Left ventricle myocardium inferior (tissue), 1 donor: ENCODE measurements at regions not wholly inside any gene's neighbourhood (a gene's known extent, or its start where the extent isn't known, plus 50 kb on each side); places are given as distances from the start of the nearest gene placed in this dataset.

Source experiments
- DNase-seq: peaks from one replicate; pipeline ENCODE4 v3.0.0-alpha.2; 2020
- H3K27ac ChIP-seq: fragments of 200-600 bp; replicated peaks from 2 replicates; pipeline ENCODE4 v1.8.0; 2021
- H3K27me3 ChIP-seq: fragments of 200-600 bp; 2 replicates; pipeline ENCODE4 v1.8.0; 2021; ENCODE audit warnings: low read depth
- H3K36me3 ChIP-seq: fragments of 200-600 bp; 2 replicates; pipeline ENCODE4 v1.8.0; 2021
- H3K4me1 ChIP-seq: fragments of 200-600 bp; 2 replicates; pipeline ENCODE4 v1.8.0; 2021
- H3K4me3 ChIP-seq: fragments of 200-600 bp; 2 replicates; pipeline ENCODE4 v1.8.0; 2021; ENCODE audit warnings: mild to moderate bottlenecking, moderate library complexity
- H3K9me3 ChIP-seq: fragments of 200-600 bp; replicated peaks from 2 replicates; pipeline ENCODE4 v1.8.0; 2021
- intact Hi-C: fragments of 100-400 bp; cut with micrococcal nuclease; formaldehyde crosslinking; loops from one replicate; pipeline ENCODE4 v1.11.0; 2022
- TF ChIP-seq, protein P1 (sequence below): fragments of 200-600 bp; IDR thresholded peaks from 2 replicates; pipeline ENCODE4 v1.8.0; 2021; ENCODE audit warnings: antibody characterized with exemption, mild to moderate bottlenecking, borderline replicate concordance
- donor health status: DM: no; HTN: yes; CAD: no; lungs with severe emphysema.

DNA sequence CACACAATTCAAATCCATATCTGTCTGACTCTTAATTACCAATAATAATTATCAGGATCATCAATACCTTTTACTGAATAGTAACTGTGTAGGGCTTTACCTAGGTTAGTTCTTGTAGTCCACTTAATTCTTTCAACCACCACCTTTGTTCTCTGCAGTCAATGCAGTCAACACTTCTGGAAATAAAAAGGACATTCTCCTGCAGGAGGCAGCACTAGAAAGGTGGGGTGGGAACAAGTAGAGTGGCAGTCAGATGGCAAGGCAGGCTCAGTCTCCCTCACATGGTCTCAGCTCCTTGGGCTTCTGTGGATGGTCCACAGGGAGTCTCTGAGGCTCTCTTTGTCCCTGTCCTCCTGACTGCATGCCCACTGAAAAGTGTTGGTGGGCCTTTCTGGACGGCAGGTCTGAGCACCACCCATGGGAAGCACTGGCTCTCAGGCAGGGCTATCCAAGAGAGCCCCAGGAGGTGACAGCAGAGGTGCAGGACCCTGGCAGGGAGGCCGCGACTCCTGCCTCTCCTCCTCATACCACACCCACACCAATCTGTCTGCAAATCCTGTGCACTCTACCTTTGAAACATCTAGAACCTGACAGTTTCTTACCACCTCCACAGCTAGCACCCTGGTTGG is 237.3 kb downstream of the FOXD2 start:
- Histone ChIP-seq H3K9me3 (peaks cover 25% of the 10 kb centered on the region), H3K4me1 (no peaks in the 10 kb centered on the region), H3K36me3 (no peaks in the 10 kb centered on the region), H3K4me3 (no peak overlapping the region), H3K27ac (no peak overlapping the region), H3K27me3 (peaks cover 47% of the 10 kb centered on the region)
- intact Hi-C loops = no loop called here
- DNase-seq = no peak
- TF ChIP-seq, protein P1, sequence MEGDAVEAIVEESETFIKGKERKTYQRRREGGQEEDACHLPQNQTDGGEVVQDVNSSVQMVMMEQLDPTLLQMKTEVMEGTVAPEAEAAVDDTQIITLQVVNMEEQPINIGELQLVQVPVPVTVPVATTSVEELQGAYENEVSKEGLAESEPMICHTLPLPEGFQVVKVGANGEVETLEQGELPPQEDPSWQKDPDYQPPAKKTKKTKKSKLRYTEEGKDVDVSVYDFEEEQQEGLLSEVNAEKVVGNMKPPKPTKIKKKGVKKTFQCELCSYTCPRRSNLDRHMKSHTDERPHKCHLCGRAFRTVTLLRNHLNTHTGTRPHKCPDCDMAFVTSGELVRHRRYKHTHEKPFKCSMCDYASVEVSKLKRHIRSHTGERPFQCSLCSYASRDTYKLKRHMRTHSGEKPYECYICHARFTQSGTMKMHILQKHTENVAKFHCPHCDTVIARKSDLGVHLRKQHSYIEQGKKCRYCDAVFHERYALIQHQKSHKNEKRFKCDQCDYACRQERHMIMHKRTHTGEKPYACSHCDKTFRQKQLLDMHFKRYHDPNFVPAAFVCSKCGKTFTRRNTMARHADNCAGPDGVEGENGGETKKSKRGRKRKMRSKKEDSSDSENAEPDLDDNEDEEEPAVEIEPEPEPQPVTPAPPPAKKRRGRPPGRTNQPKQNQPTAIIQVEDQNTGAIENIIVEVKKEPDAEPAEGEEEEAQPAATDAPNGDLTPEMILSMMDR = no peak

DNA sequence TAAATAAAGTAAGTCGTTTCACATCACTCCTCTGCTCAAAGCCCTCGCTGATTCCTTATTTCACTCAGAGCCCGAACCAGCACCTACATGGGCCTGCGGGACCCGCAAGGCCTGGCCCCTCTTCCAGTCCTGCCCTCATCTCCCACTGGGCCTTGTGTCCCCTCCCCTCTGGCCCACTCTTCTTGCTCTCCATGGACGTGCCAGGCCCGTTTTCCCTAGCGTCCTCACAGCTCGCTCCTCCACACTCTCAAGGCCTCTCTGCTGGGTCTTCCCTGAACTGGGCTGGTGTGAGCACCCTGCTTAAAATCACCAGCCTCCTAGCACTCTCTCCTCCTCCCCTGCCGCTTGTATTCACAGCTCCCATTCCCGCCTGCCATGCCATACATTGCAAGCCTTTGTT is 237.9 kb downstream of the FOXD2 start:
- no peaks in the 10 kb centered on the region for H3K4me1 ChIP-seq
- no peak overlapping the region for H3K4me3 ChIP-seq
- H3K36me3 ChIP-seq = no peaks in the 10 kb centered on the region
- H3K27me3 ChIP-seq = peaks cover 53% of the 10 kb centered on the region
- no peak for DNase-seq
- intact Hi-C loops = no loop called here
- TF ChIP-seq, protein P1 = no peak
- peaks cover 25% of the 10 kb centered on the region for H3K9me3 ChIP-seq
- H3K27ac ChIP-seq = no peak overlapping the region

DNA sequence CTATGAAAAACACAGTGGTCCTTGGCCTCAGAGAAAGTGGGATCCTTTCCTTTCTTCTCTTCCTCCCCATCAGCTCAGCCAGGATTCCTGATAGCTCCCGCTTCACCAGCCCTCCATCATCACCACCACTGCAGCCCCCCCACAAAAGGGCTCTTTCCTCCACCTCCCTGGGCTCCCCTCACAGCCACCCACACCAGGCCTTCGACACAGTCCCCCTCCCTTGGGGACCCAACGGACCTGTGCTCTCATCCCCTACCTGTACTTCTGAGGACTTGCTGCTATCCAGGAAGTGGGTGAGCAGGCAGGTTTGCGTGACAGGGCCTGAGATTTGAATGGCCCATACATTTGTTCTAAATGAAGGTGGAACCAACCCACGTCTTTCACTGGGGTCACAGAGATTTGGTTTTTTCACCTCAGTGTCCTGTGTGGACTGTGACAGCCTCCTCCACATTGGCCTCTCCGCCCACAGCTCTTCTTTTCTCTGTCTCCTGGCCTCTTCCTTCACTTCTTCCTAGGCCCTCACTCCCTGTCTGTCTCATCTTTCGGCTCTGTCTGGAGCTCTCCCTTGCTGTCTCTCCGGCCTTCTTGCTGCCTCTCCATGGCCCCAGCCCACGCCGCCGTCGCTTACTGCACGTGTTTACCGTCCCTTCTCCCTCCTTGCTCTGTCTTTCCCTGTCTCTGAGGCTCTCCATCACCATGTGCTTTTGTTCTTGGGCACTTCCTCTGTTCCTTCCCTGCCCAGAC is 238.6 kb downstream of the FOXD2 start:
- DNase-seq = no peak
- intact Hi-C loops = no loop called here
- H3K27me3 ChIP-seq = peaks cover 60% of the 10 kb centered on the region
- TF ChIP-seq, protein P1 = no peak
- H3K4me1 ChIP-seq = no peaks in the 10 kb centered on the region
- no peak overlapping the region for H3K4me3 ChIP-seq
- peaks cover 22% of the 10 kb centered on the region for H3K9me3 ChIP-seq
- no peak overlapping the region for H3K27ac ChIP-seq
- H3K36me3 ChIP-seq = no peaks in the 10 kb centered on the region

DNA sequence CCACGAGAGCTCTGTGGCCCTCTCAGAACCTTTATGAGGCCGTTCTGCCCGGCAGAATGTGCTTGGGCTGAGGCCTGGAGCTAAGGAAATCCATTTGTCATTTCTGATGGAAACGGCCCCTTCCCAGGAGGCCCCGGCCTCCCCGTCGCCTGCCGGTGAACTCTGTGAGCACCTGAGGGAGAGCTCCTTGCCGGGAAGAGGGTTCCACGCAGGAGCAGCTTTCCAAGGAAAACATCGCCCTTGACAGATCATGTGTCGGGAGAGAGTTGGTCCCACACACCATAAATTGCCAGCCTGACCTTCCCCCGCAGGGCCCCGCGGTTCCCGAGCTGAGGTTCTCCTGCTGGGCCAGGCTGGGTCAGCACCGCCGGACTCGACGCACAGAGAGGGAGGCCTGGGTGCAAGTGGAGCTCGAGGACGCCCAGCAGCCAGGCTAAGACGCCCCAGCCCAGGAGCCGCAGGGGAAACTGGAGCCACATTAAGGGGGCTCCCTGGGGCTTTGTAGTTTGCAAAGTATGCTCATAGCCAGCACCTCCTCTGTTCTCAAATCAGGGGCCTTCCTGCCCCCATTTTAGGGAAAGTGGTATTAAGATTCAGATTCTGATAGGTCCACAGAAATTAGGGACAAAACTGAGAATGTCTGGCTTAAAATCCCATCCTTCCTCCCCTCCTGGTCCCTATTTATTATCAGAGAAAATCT is 239.5 kb downstream of the FOXD2 start:
- Histone ChIP-seq H3K27me3 (peaks cover 67% of the 10 kb centered on the region), H3K9me3 (peaks cover 13% of the 10 kb centered on the region), H3K4me1 (no peaks in the 10 kb centered on the region), H3K4me3 (no peak overlapping the region), H3K27ac (no peak overlapping the region), H3K36me3 (no peaks in the 10 kb centered on the region)
- intact Hi-C loops = no loop called here
- DNase-seq = no peak
- TF ChIP-seq, protein P1 = no peak

- Histone ChIP-seq H3K36me3 (no peaks in the 10 kb centered on the region), H3K9me3 (peaks cover 2% of the 10 kb centered on the region), H3K4me3 (no peak overlapping the region), H3K27me3 (peaks cover 78% of the 10 kb centered on the region), H3K27ac (no peak overlapping the region), H3K4me1 (no peaks in the 10 kb centered on the region)
- intact Hi-C loops = no loop called here
- no peak for DNase-seq
- TF ChIP-seq, protein P1 = no peak
These were observed 240.7 kb downstream of the FOXD2 start for GRCh38 chr1:47678464-47678980.
